NCI-H82 treated with DMSO at 0.1 percent for 48 hours (cell line): ENCODE measurements at regions not wholly inside any gene's neighbourhood (a gene's known extent, or its start where the extent isn't known, plus 50 kb on each side); places are given as distances from the start of the nearest gene placed in this dataset.
"Not testable (repeated sequence)": the region's sequence is repeated elsewhere in the genome, so short reads cannot be mapped to it uniquely, and the experiment has no call there.

ENCODE experiments used
- DNase-seq: peaks from one replicate; lab custom pipeline; 2025; ENCODE audit not compliant: unreplicated experiment; lab: John Stamatoyannopoulos, UW

DNA sequence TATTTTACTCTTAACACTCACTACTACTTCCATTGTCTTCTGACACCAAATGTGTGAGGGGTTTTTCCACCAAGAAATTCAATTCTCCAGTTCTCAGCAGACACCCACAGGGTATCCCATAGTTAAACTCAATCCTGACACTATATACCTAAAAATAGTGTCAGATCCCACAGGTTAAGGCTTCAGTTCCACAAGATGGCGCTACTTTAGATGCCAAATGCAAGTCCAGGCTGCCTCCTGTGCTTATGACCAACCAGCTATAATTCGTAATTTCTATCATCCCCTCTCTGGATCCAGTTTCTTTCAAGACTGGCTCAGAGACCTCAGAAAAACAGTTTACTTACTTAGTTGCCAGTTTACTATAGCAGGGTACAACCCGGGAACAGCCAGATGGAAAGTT is 1146.2 kb upstream of the SPRY2 start:
- DNase-seq, result peak; percentile 52

DNA sequence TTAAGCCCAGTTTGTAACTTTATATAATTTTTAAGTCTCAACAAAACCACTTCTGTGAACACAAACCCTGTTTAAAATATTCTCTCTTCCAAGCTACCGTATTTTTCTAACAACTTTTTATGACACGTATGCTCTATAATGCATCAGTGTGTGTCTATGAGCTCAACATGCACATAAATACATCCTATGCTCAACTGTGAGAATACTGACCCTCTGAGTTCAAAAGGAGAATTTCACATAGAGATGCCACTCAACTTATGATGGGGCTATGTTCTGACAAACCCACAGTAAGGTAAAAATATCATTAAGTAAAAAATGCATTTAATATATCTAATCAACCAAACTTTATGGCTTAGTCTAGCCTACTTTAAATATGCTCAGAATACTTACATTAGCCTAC is 1139.7 kb upstream of the SPRY2 start:
- DNase-seq, result no peak

DNA sequence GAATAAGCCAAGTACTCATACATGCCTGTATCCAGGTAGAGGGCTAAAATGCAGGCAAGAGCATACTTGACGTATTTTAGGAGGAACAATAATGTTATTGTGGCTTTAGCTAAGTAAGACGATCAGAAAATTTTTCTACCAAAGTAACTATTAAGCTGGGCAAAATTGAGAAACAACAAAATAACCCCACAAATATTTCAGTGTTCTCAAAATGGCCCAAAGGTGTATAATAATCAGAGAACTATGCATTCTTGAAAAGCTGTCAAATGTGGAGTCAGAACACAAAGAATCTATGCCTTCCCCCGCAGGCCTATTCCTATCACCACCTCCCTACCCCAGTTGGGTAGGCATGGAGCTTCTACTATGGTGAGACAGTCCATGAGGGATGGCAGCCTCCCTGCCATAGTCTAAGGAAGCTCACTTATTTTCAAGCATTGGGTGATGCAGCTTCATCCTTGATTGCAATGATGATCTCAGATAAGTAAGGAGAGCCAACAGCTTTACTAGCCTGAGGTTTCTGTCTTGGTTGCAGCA is 1132.5 kb upstream of the SPRY2 start:
- DNase-seq, result no peak

DNA sequence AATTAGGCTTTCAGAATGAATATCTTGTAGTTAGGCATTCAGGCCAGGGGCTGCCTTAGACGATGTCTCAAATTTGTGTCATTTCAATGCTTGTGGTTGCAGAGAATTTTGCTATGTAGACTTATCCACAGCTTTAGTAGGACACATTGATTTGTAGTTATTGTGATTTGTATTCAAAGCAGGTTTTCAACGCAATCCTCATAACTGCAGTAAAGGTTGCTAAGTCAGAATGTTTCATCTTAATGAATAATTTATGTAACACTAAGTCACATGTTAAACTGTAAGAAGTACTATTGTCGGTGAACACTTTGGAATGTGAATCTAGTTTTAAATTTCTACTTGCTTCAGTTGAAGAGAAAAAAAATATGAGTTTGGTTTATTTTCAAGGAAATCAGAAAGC is 1117.2 kb upstream of the SPRY2 start:
- no peak for DNase-seq

DNA sequence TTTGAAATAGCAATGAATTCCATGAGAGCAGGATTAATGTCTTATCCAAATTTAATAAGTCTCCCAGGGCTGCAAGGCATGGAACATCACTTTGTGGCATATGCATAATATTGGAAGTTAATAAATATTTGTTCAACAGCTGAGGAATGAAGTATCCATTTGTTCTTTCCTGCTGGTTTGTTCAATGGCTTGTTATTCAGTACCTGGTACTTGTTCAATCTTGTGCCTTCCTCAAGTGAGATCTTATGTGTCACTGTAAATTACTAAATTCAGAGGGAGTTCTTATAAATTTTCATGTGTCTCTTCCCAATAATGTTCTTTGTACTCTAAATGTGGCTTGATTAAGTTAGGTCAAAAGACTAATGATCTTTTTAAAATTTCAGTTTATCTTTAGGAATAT is 1105.5 kb upstream of the SPRY2 start:
- DNase-seq, result no peak

DNA sequence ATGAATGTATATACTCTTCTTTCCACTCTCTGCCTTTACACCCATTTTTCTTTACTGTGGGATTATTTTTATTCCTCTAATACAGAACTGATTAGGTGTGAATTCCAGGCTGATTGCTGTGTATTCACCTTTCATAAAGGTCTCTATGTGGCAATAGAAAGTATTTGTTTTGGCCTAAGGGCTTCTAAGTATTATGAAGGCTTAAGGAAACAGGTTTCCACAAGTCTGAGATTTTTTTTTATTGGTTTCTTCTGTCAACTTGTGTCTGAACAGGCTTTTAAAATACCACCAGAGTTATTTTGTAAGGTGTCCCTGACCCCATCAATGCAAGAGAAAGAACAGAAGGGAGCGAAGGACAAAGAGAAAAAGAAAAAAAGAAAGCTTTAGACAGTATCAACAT is 1102.0 kb upstream of the SPRY2 start:
- DNase-seq, result no peak

DNA sequence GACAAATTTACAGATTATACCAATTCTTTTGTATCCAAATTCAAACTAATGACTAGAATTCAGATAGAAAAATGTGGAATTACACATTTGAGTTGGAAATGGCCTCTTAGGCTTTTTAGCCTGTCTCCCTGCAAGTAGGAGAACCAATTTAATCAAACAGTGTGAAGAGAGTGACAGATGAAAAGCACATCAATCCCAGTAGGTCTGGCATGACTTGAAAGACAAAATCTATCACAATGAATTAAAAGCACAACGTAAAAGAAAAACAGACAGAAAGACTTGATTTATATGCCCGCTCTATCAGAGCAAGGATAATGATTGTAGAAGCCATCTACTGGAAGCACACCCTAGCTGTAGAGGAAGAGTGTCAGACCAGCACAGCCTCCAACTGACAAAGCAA is 1084.4 kb upstream of the SPRY2 start:
- DNase-seq, result no peak

DNA sequence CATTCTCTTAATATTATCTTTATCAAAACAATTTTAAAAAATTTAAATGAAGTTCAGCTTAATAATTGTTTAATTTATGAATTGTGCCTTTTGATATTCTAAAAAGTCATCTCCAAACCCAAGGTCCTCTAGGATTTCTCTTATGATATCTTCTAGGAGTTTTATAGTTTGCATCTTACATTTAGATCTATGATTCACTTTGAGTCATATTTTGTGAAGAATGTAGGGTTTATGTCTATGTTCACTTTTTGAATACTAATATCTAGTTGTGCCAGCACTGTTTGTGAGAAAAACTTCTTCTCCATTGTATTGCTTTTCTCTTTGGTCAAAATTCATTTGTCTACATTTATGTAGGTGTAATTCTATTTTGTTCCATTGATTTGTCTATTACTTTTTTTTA is 1068.4 kb upstream of the SPRY2 start:
- no peak for DNase-seq

DNA sequence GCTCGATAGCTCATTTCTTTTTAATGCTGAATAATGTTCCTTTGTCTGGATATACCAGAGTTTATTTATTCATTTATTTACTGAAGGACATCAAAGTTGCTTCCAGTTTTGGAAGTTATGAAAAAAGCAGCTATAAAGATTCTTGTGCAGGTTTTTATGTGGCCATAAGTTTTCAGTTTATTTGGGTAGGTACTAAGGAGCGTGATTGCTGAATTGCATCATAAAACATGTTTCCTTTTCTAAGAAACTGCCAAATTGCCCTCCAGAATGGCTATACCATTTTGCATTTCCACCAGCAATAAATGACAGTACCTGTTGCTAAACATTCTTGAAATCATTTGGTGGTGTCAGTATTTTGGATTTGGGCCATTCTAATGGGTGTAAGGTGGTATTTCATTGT is 1067.7 kb upstream of the SPRY2 start:
- no peak for DNase-seq

DNA sequence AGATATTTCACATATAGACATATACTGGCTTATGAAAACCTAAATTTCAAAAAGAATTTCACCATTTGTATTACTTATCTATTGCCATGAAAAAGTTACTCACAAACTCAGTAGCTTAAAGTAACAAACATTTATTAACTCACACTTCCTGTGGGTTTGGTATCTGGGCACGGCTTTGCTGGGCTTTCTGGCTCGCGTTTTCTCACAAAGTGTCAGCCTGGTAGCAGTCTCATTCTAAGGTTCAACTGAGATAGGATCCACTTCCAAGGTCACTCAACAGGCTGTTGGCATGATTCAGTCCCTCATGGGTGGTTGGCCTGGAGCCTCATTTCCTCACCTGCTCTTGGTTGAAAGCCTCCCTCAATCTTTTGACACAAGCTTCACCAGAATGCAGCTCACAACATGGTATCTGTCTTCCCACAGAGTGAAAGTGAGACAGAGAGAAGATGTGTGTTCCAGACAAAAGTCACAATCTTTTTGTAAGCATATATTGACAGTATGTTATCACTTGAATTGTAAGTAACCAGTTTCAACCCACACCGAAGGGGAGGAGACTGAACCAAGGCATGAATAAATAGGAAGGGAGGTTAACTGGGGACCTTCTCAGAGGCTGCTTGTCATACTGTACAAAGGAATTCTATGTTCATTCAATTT is 1065.8 kb upstream of the SPRY2 start:
- no peak for DNase-seq

DNA sequence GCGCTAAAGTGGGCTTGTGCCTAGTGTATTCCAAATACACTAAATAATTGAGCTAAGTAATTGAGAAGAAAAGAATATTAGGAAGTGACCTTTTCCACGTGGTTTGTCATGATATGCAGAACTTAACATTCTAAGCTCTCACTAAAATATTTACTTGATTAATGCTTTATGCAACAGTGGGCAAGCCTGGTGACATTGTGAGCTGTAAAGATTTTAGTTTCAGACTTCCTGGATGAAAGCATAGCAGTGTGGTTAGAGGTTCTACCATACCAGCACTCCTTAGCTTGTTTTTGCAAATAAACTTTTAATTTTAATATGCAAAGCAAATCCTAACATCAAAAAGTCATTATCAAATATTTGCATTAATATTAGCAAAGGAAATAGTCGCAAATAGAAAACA is 1065.1 kb upstream of the SPRY2 start:
- DNase-seq, result no peak

DNA sequence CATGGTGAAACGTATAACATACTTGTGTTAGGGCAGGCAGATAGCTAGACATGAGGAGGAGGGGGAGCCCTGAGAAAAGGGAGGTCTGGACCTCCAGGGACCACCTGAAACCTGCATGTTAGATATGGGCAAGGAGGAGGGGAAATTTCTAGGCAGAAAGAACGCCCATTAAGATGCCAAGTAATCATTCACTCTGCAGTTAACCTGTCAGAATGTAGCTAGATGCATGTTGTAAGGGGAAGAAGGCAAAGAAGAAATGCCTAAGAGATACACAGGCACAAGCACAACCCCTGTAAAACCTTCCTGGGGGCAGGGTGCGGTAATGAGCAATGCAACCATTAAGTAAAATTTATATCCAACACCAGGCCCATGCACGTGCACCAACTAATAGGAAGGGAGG is 1055.3 kb upstream of the SPRY2 start:
- DNase-seq, result no peak

DNA sequence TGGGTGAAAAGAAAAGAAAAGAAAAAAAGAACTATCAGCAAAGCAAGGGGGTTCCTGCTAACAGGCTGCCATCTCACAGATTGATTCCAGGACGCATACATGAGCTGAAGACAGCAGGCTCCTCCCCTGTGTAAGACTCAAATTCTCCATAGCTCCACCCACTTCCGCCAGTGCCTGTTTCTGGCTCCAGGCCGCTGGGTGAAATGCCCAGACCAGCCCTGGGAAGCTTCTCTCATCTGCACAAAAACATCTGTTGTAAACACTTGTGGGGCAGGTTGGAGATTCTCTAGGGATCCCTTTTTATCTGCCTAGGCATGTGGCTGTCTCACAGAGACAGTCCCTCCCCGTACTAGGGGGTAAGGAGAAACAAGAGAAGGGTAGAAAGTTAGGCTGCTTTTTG is 1054.4 kb upstream of the SPRY2 start:
- no peak for DNase-seq

DNA sequence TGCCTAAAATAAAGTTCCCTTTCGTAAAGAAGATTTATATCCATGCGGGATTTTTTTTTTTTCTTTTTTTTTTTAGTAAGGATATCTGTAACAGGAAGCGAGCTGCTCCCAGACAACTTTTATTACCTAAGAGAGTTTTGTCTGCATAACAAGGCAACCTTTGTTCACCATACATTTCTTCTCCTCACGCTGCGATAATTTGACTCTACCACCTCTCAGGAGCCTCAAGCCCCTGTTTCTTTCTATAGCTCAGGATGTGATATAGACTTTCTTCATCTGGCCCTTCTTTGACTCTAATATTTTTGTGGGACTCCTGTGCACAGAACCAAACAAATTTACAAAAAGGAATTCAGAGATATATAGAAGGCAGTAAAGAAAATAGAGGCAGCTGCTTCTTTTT is 1053.7 kb upstream of the SPRY2 start:
- no peak for DNase-seq

DNA sequence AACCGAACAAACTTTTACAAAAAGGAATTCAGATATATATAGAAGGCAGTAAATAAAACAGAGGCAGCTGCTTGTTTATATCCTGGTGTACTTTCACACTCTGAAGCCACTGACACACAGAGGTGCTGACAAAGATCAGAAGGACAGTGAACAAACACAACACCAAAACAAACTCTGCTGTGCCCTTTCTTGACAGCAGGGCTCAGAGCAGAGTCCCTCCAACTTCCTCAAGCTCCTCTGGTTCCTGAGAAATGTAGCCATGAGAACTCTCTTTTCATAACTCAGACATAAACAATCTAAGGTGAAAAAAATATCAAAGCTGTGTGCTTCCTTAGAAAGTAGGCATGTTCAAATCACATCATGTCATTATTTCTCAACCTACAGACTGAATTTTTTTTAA is 1052.8 kb upstream of the SPRY2 start:
- DNase-seq, result no peak

DNA sequence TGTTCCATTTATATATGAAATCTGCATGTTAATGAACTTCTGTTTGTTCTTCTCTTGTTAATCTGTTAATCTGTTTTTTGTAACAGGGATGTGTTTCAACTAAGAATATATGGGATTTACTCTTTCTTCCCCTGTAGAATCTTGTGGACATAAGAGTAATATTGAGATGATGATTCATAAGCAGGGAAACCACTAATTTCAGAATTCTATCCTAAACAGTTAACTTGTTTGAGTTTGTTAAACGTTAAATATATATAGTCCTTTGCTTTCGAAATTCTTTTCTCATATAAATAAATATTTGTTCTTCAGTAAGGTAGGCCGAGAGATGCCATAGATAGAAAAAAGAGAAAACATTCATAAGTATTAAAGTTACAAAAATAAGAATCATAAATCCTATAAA is 1052.2 kb upstream of the SPRY2 start:
- DNase-seq, result no peak

DNA sequence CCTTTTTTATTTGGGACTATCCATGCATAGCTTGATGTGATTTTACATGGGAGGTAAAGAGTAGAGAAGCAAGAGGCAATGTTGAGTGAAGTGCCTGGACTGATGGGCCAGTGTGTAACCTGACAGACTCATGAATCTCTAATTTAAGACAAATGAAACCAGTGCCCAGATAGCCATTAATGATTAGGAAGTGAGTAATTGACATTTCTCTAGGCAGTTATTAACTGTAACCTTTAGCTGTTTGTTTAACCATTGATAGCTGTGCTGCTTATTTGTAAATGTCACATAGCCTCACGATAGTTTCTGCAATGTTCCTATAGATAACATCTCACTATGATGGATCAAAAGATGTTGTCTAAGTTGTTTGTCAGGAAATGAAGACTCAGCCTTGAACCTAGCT is 1047.5 kb upstream of the SPRY2 start:
- DNase-seq, result no peak

DNA sequence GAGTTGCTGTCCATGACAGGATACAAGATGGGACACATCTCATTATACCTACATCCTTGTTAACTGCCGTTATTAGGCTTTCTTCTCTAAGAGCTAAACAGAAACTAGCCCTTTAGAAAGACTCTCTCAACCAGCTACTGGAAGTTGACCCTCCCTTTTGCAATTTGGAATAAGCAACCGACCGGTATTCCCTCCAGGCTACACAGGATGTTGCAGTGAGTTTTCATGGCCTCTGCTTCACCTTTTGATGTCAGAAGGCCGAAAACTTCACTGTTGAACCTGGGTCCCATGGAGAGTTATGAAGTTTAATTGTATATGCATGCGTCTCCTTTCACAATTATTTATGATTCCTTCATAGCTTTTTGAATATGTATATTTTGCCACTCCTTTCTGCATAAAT is 1042.5 kb upstream of the SPRY2 start:
- no peak for DNase-seq

DNA sequence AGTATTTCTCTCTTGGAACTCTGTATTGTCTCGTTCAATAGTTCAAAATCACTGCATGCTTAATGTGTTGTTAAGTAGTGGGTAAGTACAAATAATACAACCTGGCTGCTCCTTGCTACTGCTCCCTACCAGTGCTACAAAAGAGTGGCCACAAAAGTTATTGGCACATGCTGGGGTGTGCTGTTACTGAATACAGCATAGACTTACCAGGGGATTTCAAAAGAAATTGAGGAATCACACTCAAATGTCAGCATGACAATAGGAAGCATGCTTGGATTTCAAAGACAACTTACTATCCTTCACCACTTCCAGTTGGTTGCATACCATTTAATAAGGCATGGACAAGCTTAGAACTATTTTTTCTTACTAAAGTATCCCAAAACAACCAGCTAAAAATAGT is 1041.3 kb upstream of the SPRY2 start:
- no peak for DNase-seq

DNA sequence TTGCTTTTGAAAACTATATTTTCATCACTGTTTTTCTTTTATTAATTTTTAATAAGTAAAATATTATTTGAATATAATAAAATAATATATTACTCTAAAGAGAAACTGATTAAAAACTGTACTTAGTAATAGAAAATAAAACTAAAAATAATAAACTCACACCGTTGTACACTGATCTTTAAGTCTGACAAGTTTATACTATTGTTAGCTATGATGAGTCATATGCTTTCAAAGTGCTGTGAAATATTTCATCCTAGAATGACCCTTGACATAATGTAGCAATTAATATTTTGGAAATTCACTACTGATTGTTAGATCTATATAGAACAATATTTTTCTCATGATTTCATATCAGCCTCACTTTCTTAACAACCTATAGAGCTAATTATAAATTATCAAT is 1040.6 kb upstream of the SPRY2 start:
- no peak for DNase-seq

DNA sequence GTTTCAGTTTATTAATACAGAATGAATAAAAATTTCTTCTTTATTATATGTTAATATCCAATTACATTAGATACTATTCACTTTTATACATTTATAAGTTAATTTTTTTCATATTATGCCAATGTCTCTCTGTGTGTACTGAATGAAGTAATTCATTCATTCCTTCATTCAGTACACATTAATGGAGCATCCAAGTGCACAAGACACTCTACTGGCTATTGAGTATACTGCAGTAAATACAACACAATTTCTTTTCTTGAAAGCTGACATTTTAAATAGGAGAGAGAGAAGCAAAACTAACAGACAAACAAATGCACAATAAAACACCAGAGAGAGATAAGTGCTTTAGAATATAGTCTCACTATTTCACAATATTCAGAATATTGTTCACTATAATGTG is 1038.3 kb upstream of the SPRY2 start:
- no peak for DNase-seq

DNA sequence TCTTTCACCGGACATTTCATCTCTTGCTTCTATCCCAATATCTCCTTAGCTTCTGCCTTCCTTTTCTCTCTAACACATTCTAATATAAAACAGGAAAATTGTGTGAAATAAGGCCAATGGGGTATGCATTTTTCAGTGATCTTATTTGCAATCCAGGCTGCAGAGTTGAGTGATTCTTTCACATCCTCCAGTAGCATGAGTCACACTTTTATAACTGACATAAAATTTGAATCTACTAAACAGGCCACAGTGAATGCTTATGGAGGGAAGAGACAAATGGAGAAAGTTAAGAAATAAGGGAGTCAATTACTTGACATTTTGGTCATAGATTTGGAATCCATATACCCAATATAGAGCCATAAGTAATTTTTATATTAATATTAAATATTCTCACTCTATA is 1037.0 kb upstream of the SPRY2 start:
- DNase-seq, result no peak

DNA sequence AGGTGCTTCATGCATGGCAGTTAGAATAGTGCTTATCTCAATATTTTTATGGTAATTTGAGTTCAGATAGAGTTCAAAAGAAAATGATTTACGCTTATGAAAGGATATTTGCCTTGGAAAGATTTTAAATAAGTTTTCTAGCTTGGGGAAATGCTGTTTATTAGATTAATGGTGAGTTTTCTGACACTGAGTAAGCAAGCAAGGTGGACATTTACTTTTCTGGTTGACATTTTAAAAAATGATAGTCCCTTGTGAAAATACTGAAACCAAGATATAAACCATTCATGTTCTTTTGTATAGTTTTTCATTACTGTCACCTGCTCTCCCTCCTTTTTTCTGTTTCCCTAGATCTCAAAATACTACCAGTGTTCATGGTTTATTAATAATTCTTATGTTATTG is 1034.8 kb upstream of the SPRY2 start:
- no peak for DNase-seq

DNA sequence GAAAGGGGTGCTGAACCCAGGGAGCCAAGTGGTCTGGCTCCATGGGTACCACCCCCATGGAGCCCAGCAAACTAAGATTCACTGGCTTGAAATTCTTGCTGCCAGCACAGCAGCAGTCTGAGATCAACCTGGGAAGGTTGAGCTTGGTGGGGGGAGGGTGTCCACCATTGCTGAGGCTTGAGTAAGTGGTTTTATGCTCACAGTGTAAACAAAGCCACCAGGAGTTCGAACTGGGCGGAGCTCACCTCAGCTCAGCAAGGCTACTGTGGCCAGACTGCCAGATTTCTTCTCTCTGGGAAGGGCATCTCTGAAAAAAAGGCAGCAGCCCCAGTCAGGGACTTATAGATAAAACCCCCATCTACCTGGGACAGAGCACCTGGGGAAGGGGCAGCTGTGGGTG is 1021.8 kb upstream of the SPRY2 start:
- not testable (repeated sequence) for DNase-seq
